ENCODE measurements at regions not wholly inside any gene's neighbourhood (a gene's known extent, or its start where the extent isn't known, plus 50 kb on each side); places are given as distances from the start of the nearest gene placed in this dataset.

DNA sequence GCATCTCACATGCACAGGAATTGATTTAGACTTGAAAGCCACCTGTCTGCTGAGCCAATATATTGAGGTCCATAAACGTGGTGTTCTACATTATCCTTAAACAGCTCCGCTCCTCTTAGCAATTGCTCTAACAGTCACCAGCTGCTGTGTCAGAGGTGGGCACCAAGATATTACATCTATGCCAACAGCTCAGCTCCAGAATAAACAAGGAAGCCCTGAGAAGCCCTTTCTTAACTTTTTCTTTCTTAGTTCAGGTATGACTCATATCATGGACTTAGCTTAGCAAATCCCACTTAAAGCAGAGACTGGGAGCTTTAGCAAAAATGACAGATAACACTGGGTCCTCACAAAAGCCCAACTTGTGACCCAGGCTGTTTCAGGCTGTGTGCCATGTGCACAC, 436.6 kb downstream of the IRS1 start:
- no peak overlapping the region for H3K27ac Mint-ChIP-seq
- H3K18ac ChIP-seq (ENCODE audit: insufficient read length, low read depth, low read length) = no peak overlapping the region
- TF ChIP-seq, protein P1, sequence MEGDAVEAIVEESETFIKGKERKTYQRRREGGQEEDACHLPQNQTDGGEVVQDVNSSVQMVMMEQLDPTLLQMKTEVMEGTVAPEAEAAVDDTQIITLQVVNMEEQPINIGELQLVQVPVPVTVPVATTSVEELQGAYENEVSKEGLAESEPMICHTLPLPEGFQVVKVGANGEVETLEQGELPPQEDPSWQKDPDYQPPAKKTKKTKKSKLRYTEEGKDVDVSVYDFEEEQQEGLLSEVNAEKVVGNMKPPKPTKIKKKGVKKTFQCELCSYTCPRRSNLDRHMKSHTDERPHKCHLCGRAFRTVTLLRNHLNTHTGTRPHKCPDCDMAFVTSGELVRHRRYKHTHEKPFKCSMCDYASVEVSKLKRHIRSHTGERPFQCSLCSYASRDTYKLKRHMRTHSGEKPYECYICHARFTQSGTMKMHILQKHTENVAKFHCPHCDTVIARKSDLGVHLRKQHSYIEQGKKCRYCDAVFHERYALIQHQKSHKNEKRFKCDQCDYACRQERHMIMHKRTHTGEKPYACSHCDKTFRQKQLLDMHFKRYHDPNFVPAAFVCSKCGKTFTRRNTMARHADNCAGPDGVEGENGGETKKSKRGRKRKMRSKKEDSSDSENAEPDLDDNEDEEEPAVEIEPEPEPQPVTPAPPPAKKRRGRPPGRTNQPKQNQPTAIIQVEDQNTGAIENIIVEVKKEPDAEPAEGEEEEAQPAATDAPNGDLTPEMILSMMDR (conservative IDR thresholded peaks at IDR 0.05) = no peak
- H2BK5ac ChIP-seq (ENCODE audit: insufficient read length, low read length) = no peak overlapping the region
- H3K9me3 Mint-ChIP-seq = peaks cover 0 to 3% of the 10 kb centered on the region in 2 experiments; a peak in 2 of 5 replicates
- H3K36me3 Mint-ChIP-seq (ENCODE audit: insufficient read depth in 1 of 3, low read depth in 3 of 3) = no peaks in the 10 kb centered on the region; a peak in 2 of 7 replicates
- no CpG with 5 or more reads among the region's 2 CpGs for WGBS (ENCODE audit: extremely low coverage, insufficient read length, low lambda C conversion rate)
- H2BK12ac ChIP-seq (ENCODE audit: insufficient read length, low read depth, low read length) = no peak overlapping the region
- H3K4ac ChIP-seq (ENCODE audit: low read depth, low read length) = no peak overlapping the region
- H4K20me1 ChIP-seq (ENCODE audit: control insufficient read depth, insufficient read depth, insufficient read length) = no peaks in the 10 kb centered on the region
- H2AFZ ChIP-seq (ENCODE audit: low read length) = no peak overlapping the region
- H3K4me1 Mint-ChIP-seq = no peaks in the 10 kb centered on the region
- no peak overlapping the region for H3K14ac ChIP-seq (ENCODE audit: insufficient read depth, low read length)
- no peaks in the 10 kb centered on the region for H3K23me2 ChIP-seq (ENCODE audit: insufficient read length, low read depth, low read length, poor library complexity, severe bottlenecking)
- no peak overlapping the region for H3K56ac ChIP-seq (ENCODE audit: insufficient read length, low read depth, low read length)
- H2BK15ac ChIP-seq (ENCODE audit: low read depth, low read length) = no peak overlapping the region
- no peak overlapping the region for H3T11ph ChIP-seq (ENCODE audit: low read length)
- H4K8ac ChIP-seq (replicated peaks; ENCODE audit: insufficient read length, low read depth, low read length) = no peak overlapping the region
- H3K4me2 ChIP-seq (ENCODE audit: insufficient read depth, insufficient read length, low read length) = no peak overlapping the region
- no peak overlapping the region for H4K5ac ChIP-seq (ENCODE audit: insufficient read length, low read depth, low read length)
- H2BK20ac ChIP-seq (ENCODE audit: low read depth, low read length, poor library complexity, severe bottlenecking) = no peak overlapping the region
- H3K79me2 ChIP-seq (ENCODE audit: insufficient read depth, low read length) = no peaks in the 10 kb centered on the region
- H3K9me3 ChIP-seq (ENCODE audit: control insufficient read depth, low read depth, low read length) = no peaks in the 10 kb centered on the region
- H2BK120ac ChIP-seq (ENCODE audit: low read depth, low read length, poor library complexity, severe bottlenecking) = no peak overlapping the region
- H3K9ac ChIP-seq (ENCODE audit: extremely low read depth, insufficient read length, low read length) = no peak overlapping the region
- no peak overlapping the region for H4K91ac ChIP-seq (ENCODE audit: insufficient read length, low read depth, low read length)
- no peak overlapping the region for H3K27ac ChIP-seq (ENCODE audit: insufficient read length, low read depth, low read length)
- H3K27me3 ChIP-seq (ENCODE audit: insufficient read depth, low read length) = no peaks in the 10 kb centered on the region
- no peak for DNase-seq
- no peaks in the 10 kb centered on the region for H3K27me3 Mint-ChIP-seq (ENCODE audit: low read depth)
- no peak overlapping the region for H2AK5ac ChIP-seq (ENCODE audit: insufficient read length, low read length)
- no peak overlapping the region for H3K23ac ChIP-seq (ENCODE audit: insufficient read length, low read depth, low read length)
- no peaks in the 10 kb centered on the region for H3K4me1 ChIP-seq (ENCODE audit: insufficient read depth, low read length)
- H3K4me3 Mint-ChIP-seq = no peak overlapping the region
- H3K79me1 ChIP-seq (ENCODE audit: insufficient read depth, low read depth, low read length, poor library complexity, severe bottlenecking) = no peaks in the 10 kb centered on the region

All from H9 (cell line).